ENCODE measurements at regions not wholly inside any gene's neighbourhood (a gene's known extent, or its start where the extent isn't known, plus 50 kb on each side); places are given as distances from the start of the nearest gene placed in this dataset.

GRCh38 chr3:182710557-182711157, 82.6 kb upstream of the ATP11B start:
- DNase-seq = no peak

GRCh38 chr3:182711261-182711683, 82.0 kb upstream of the ATP11B start:
- no peak for DNase-seq

GRCh38 chr3:182711853-182712252, 81.5 kb upstream of the ATP11B start:
- no peak for DNase-seq

- no peak for DNase-seq
Observed at GRCh38 chr3:182713111-182713510, 80.2 kb upstream of the ATP11B start.

- no peak for DNase-seq
Observed at GRCh38 chr3:182713743-182714517, 79.4 kb upstream of the ATP11B start.

GRCh38 chr3:182715006-182715405, 78.3 kb upstream of the ATP11B start:
- DNase-seq = no peak

- DNase-seq = no peak
Observed at GRCh38 chr3:182716114-182716688, 77.1 kb upstream of the ATP11B start.

- no peak for DNase-seq
Observed at GRCh38 chr3:182717216-182717615, 76.1 kb upstream of the ATP11B start.

- DNase-seq = no peak
Observed at GRCh38 chr3:182722907-182723306, 70.4 kb upstream of the ATP11B start.

GRCh38 chr3:182723596-182723995, 69.7 kb upstream of the ATP11B start:
- no peak for DNase-seq

GRCh38 chr3:182725372-182726251, 67.7 kb upstream of the ATP11B start:
- peak; percentile 29 for DNase-seq

- no peak for DNase-seq
Observed at GRCh38 chr3:182726258-182727142, 66.8 kb upstream of the ATP11B start.

GRCh38 chr3:182728238-182728637, 65.1 kb upstream of the ATP11B start:
- DNase-seq = no peak

GRCh38 chr3:182729903-182730674, 63.2 kb upstream of the ATP11B start:
- DNase-seq = no peak

GRCh38 chr3:182730675-182731042, 62.6 kb upstream of the ATP11B start:
- DNase-seq = no peak

- no peak for DNase-seq
Observed at GRCh38 chr3:182731764-182732163, 61.5 kb upstream of the ATP11B start.

- no peak for DNase-seq
Observed at GRCh38 chr3:182732232-182733015, 60.9 kb upstream of the ATP11B start.

- DNase-seq = no peak
Observed at GRCh38 chr3:182735672-182736071, 57.6 kb upstream of the ATP11B start.

- no peak for DNase-seq
Observed at GRCh38 chr3:182737825-182738224, 55.5 kb upstream of the ATP11B start.

GRCh38 chr3:182738583-182739411, 54.5 kb upstream of the ATP11B start:
- no peak for DNase-seq
